HL-60 (cell line): ENCODE measurements at regions not wholly inside any gene's neighbourhood (a gene's known extent, or its start where the extent isn't known, plus 50 kb on each side); places are given as distances from the start of the nearest gene placed in this dataset.

Source experiments
- DNase-seq, 2 experiments: peaks; one replicate each; pipeline ENCODE4 v3.0.0-alpha.2; 2010 to 2020; ENCODE audit warnings: low read depth in 1 of 2, low spot score in 1 of 2
- H3K27ac ChIP-seq: fragments of 250-450 bp; sonication (Bioruptor Pico); replicated peaks from 2 replicates; pipeline ENCODE4 v1.5.1; 2020; ENCODE audit warnings: mild to moderate bottlenecking, moderate library complexity
- H3K27me3 ChIP-seq: fragments of 250-450 bp; sonication (Bioruptor Pico); 2 replicates; pipeline ENCODE4 v1.5.1; 2021; ENCODE audit warnings: mild to moderate bottlenecking, moderate library complexity; ENCODE audit not compliant: insufficient read depth, poor library complexity, severe bottlenecking
- H3K4me3 ChIP-seq: replicated peaks from 2 replicates; pipeline ENCODE4 v1.5.1; 2011; ENCODE audit warnings: mild to moderate bottlenecking, control low read depth, low read length; ENCODE audit not compliant: insufficient read depth
- GABPA ChIP-seq: IDR thresholded peaks from 2 replicates; pipeline ENCODE4 v1.6.1; 2012; ENCODE audit warnings: low read depth
- POLR2AphosphoS5 ChIP-seq: IDR thresholded peaks from 2 replicates; pipeline ENCODE4 v1.6.1; 2012; ENCODE audit warnings: low read depth
- SPI1 ChIP-seq: IDR thresholded peaks from 2 replicates; pipeline ENCODE4 v1.6.1; 2012; ENCODE audit warnings: low read depth, mild to moderate bottlenecking, borderline replicate concordance
- TF ChIP-seq, protein P1 (sequence below): IDR thresholded peaks from 2 replicates; pipeline ENCODE4 v1.6.1; 2012; ENCODE audit warnings: low read depth; ENCODE audit not compliant: insufficient replicate concordance
- TF ChIP-seq, protein P2 (sequence below): IDR thresholded peaks from one replicate; pipeline ENCODE4 v1.5.1; 2011; ENCODE audit warnings: low read length, control low read depth, inconsistent platforms; ENCODE audit not compliant: insufficient read depth

DNA sequence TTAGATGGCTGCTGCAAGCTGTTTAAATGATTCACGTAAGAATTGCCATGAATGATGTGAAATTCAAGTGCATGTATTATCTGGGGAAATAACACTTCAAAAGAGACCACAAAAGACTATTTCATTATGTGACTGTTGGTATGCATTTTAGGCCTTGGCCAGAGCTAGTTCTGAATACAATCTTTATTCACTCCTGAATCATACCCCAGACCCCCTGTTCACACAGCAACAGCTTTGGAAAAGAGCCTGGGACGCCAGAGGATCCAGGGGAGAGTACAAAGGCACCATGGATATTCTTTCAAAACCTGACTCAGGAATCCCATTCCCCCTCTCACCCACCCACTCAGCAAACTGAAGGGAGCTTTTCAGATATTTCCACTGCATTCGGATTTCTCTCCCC, 377.1 kb upstream of the DPP6 start:
- Histone ChIP-seq H3K27ac (no peak overlapping the region), H3K27me3 (no peaks in the 10 kb centered on the region), H3K4me3 (no peak overlapping the region)
- DNase-seq: no peak
- TF ChIP-seq SPI1 (no peak), GABPA (no peak)
- TF ChIP-seq, protein P1, sequence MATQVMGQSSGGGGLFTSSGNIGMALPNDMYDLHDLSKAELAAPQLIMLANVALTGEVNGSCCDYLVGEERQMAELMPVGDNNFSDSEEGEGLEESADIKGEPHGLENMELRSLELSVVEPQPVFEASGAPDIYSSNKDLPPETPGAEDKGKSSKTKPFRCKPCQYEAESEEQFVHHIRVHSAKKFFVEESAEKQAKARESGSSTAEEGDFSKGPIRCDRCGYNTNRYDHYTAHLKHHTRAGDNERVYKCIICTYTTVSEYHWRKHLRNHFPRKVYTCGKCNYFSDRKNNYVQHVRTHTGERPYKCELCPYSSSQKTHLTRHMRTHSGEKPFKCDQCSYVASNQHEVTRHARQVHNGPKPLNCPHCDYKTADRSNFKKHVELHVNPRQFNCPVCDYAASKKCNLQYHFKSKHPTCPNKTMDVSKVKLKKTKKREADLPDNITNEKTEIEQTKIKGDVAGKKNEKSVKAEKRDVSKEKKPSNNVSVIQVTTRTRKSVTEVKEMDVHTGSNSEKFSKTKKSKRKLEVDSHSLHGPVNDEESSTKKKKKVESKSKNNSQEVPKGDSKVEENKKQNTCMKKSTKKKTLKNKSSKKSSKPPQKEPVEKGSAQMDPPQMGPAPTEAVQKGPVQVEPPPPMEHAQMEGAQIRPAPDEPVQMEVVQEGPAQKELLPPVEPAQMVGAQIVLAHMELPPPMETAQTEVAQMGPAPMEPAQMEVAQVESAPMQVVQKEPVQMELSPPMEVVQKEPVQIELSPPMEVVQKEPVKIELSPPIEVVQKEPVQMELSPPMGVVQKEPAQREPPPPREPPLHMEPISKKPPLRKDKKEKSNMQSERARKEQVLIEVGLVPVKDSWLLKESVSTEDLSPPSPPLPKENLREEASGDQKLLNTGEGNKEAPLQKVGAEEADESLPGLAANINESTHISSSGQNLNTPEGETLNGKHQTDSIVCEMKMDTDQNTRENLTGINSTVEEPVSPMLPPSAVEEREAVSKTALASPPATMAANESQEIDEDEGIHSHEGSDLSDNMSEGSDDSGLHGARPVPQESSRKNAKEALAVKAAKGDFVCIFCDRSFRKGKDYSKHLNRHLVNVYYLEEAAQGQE: no peak

DNA sequence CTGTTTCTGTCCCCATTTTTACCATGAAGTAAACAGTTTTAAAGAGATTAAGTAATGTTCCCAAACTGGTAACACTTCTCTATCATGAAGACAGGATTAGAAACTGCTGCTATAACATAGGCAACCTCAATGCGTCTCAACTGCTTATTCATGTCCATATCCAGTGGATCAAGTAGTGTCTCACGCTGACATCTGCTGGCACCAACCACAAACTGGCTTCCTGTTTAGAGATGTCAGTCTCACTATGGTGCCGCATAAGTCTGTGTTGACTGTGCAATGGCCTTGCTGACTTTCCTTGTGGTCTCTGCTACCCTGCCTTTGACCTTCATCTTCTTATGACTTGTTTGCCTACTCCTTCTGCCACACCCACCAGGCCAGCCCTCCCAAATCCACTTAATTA, 369.6 kb upstream of the DPP6 start:
- TF ChIP-seq GABPA (no peak), SPI1 (no peak), POLR2AphosphoS5 (no peak)
- TF ChIP-seq, protein P2, sequence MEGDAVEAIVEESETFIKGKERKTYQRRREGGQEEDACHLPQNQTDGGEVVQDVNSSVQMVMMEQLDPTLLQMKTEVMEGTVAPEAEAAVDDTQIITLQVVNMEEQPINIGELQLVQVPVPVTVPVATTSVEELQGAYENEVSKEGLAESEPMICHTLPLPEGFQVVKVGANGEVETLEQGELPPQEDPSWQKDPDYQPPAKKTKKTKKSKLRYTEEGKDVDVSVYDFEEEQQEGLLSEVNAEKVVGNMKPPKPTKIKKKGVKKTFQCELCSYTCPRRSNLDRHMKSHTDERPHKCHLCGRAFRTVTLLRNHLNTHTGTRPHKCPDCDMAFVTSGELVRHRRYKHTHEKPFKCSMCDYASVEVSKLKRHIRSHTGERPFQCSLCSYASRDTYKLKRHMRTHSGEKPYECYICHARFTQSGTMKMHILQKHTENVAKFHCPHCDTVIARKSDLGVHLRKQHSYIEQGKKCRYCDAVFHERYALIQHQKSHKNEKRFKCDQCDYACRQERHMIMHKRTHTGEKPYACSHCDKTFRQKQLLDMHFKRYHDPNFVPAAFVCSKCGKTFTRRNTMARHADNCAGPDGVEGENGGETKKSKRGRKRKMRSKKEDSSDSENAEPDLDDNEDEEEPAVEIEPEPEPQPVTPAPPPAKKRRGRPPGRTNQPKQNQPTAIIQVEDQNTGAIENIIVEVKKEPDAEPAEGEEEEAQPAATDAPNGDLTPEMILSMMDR: no peak
- TF ChIP-seq, protein P1: no peak
- DNase-seq: no peak
- Histone ChIP-seq H3K4me3 (no peak overlapping the region), H3K27ac (no peak overlapping the region), H3K27me3 (no peaks in the 10 kb centered on the region)

DNA sequence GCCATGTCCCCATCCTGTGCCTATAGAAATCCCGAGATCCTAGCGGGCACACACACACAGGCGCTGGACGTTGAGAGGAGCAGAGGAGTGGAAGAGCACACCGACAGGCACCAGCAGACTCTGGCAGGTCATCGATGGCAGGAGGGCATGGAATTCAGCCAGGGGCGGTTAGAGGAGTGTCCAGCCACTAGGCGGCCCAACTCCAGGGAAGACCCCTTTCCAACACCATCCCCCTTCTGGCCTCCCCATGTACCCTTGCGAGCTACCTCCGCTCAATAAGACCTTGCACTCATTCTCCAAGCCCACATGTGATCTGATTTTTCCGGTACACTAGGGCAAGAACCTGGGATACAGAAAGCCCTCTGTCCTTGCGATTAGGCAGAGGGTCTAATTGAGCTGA, 356.0 kb upstream of the DPP6 start:
- TF ChIP-seq POLR2AphosphoS5: no peak
- TF ChIP-seq, protein P2: no peak
- TF ChIP-seq, protein P1: no peak
- TF ChIP-seq GABPA: no peak
- no peak for TF ChIP-seq SPI1
- no peak for DNase-seq
- Histone ChIP-seq H3K27ac (no peak overlapping the region), H3K4me3 (no peak overlapping the region), H3K27me3 (no peaks in the 10 kb centered on the region)

DNA sequence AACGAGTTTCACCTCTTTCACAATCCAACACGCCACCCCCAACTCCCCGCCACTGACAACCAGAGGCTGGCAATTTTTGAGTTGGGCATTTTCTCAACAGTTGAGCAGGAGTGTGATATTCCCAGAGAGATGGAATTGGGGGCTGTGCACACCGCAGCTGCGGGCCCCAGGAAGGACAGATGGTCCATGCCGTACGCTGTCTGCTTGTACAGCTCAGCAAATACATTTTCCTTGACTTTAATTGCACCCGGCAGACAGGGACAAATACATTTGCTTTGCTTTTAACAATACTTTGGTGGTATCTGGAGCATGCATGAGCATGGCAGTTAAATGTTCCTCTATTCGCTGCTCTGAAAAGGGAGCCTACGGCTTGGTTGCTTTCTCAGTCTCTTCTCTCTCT, 354.2 kb upstream of the DPP6 start:
- TF ChIP-seq, protein P1: no peak
- TF ChIP-seq SPI1 (no peak), POLR2AphosphoS5 (no peak)
- DNase-seq: no peak

More for the DNA sequence above, 354.2 kb upstream of the DPP6 start:
- H3K4me3 ChIP-seq: no peak overlapping the region
- no peaks in the 10 kb centered on the region for H3K27me3 ChIP-seq
- H3K27ac ChIP-seq: no peak overlapping the region
